ENCODE measurements at regions not wholly inside any gene's neighbourhood (a gene's known extent, or its start where the extent isn't known, plus 50 kb on each side); places are given as distances from the start of the nearest gene placed in this dataset.

DNA sequence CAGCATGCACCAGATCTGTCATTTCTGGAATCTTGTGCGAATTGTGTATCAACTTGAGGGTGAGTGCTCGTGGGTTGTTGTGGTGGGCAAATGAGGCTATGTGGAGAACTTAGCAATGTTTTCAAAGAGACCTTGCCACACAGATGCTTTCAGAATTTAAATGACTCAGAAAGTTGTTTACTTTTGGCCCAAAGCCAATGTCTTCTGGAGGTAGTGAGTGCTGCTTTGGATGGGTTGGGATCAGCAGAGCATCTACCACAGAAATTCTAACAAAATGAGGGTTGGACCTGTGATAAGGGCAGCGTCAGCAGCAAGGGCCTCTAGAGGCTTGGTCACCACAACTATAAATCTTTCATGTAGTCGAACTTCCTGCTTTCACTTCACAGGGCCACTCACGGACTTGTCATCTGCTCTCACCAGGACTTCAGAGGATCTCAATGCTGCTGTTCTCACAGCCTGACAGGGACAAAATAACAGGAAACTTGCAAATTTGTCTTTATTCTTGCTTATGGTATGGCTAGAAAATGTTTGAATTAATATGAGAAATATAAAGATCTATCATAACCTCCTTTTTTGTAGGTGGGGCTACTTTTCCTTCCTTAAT, 111.4 kb downstream of the DACT1 start:
- Histone ChIP-seq H3K4me3 (ENCODE audit: low read depth in 2 of 2, low read length in 1 of 2) (no peak overlapping the region), H2AFZ (ENCODE audit: low read depth) (peak overlapping the region; percentile 7; the same call in 1 of the 2 replicates), H3F3A (replicated peaks; ENCODE audit: insufficient read depth) (peaks cover 31% of the 10 kb centered on the region), H3K9me2 (no peaks in the 10 kb centered on the region), H3K79me2 (ENCODE audit: insufficient read depth) (no peaks in the 10 kb centered on the region), H3K9me3 (no peaks in the 10 kb centered on the region), H3K36me3 (replicated peaks in 1 of 2; ENCODE audit: control insufficient read depth in 1 of 2, insufficient read depth in 2 of 2, low read length in 1 of 2) (no peaks in the 10 kb centered on the region), H3K4me2 (peak overlapping the region; percentile 25), H3K27me3 (ENCODE audit: insufficient read depth) (no peaks in the 10 kb centered on the region), H3K4me1 (ENCODE audit: control insufficient read depth in 1 of 2, insufficient read depth in 2 of 2, low read depth in 1 of 2, low read length in 1 of 2) (peaks cover 0 to 6% of the 10 kb centered on the region in 2 experiments; a peak in 2 of 4 replicates), H3K27ac (ENCODE audit: low read depth in 2 of 2, low read length in 1 of 2) (peak overlapping the region in 1 of 2 experiments; percentile 78; a peak in 2 of 4 replicates), H4K20me1 (ENCODE audit: insufficient read depth) (no peaks in the 10 kb centered on the region), H3K9ac (peak overlapping the region; percentile 1; the same call in 1 of the 2 replicates)
- ChIA-PET POLR2A (no interaction called here), CTCF (no interaction called here)
- WGBS (ENCODE audit: low lambda C conversion rate): 30% methylated on average over 5 of the region's 5 CpGs
- DNase-seq: no peak
- no peak; the same call in 1 of the 2 replicates for TF ChIP-seq POLR2AphosphoS5 (IDR thresholded peaks at IDR 0.05; ENCODE audit: low read depth, low read length)
- TF ChIP-seq TCF12 (IDR thresholded peaks at IDR 0.05): peak; percentile 82
- TF ChIP-seq ELF1 (IDR thresholded peaks at IDR 0.05): no peak
- TF ChIP-seq, protein P1, sequence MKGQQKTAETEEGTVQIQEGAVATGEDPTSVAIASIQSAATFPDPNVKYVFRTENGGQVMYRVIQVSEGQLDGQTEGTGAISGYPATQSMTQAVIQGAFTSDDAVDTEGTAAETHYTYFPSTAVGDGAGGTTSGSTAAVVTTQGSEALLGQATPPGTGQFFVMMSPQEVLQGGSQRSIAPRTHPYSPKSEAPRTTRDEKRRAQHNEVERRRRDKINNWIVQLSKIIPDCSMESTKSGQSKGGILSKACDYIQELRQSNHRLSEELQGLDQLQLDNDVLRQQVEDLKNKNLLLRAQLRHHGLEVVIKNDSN (IDR thresholded peaks at IDR 0.05; ENCODE audit: borderline replicate concordance, low read depth): no peak
- no peak for TF ChIP-seq CHD2 (IDR thresholded peaks at IDR 0.05; ENCODE audit: low read length, partially characterized antibody)
- TF ChIP-seq, protein P2, sequence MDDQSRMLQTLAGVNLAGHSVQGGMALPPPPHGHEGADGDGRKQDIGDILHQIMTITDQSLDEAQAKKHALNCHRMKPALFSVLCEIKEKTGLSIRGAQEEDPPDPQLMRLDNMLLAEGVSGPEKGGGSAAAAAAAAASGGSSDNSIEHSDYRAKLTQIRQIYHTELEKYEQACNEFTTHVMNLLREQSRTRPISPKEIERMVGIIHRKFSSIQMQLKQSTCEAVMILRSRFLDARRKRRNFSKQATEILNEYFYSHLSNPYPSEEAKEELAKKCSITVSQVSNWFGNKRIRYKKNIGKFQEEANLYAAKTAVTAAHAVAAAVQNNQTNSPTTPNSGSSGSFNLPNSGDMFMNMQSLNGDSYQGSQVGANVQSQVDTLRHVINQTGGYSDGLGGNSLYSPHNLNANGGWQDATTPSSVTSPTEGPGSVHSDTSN (IDR thresholded peaks at IDR 0.05): peak; percentile 94
- no peak for TF ChIP-seq MXI1 (IDR thresholded peaks at IDR 0.05; ENCODE audit: low read depth, low read length)
- peak; percentile 26; the same call in 1 of the 2 replicates for TF ChIP-seq MEF2A (IDR thresholded peaks at IDR 0.05; ENCODE audit: borderline replicate concordance, low read depth)
- TF ChIP-seq, protein P3, sequence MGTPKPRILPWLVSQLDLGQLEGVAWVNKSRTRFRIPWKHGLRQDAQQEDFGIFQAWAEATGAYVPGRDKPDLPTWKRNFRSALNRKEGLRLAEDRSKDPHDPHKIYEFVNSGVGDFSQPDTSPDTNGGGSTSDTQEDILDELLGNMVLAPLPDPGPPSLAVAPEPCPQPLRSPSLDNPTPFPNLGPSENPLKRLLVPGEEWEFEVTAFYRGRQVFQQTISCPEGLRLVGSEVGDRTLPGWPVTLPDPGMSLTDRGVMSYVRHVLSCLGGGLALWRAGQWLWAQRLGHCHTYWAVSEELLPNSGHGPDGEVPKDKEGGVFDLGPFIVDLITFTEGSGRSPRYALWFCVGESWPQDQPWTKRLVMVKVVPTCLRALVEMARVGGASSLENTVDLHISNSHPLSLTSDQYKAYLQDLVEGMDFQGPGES (IDR thresholded peaks at IDR 0.05; ENCODE audit: low read depth, low read length): no peak
- no peak for TF ChIP-seq RCOR1 (IDR thresholded peaks at IDR 0.05; ENCODE audit: low read length)
- TF ChIP-seq SMC3 (IDR thresholded peaks at IDR 0.05; ENCODE audit: low read depth, low read length): no peak
- peak; percentile 55; the same call in 1 of the 2 replicates for TF ChIP-seq RXRA (IDR thresholded peaks at IDR 0.05; ENCODE audit: borderline replicate concordance, low read depth)
- TF ChIP-seq EZH2phosphoT487 (IDR thresholded peaks at IDR 0.05; ENCODE audit: borderline replicate concordance, low read depth): no peak
- no peak for TF ChIP-seq FOXJ3 (CRISPR knock-in tag; IDR thresholded peaks at IDR 0.05)
- TF ChIP-seq, protein P4, sequence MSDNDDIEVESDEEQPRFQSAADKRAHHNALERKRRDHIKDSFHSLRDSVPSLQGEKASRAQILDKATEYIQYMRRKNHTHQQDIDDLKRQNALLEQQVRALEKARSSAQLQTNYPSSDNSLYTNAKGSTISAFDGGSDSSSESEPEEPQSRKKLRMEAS (IDR thresholded peaks at IDR 0.05; ENCODE audit: low read depth): no peak
- peak; percentile 65 for TF ChIP-seq JUND (IDR thresholded peaks at IDR 0.05)
- TF ChIP-seq GABPA (IDR thresholded peaks at IDR 0.05; ENCODE audit: low read depth): no peak
- TF ChIP-seq NFIC (IDR thresholded peaks at IDR 0.05; ENCODE audit: borderline replicate concordance): peak; percentile 95
- peak; percentile 48; the same call in 1 of the 2 replicates for TF ChIP-seq FOSL2 (IDR thresholded peaks at IDR 0.05; ENCODE audit: borderline replicate concordance, low read depth)
- TF ChIP-seq EP300 (IDR thresholded peaks at IDR 0.05; ENCODE audit: borderline replicate concordance in 1 of 2, low read depth in 1 of 2, low read length in 1 of 2): peak in 1 of 2 experiments; percentile 67; a peak in 1 of 4 replicates
- TF ChIP-seq, protein P5, sequence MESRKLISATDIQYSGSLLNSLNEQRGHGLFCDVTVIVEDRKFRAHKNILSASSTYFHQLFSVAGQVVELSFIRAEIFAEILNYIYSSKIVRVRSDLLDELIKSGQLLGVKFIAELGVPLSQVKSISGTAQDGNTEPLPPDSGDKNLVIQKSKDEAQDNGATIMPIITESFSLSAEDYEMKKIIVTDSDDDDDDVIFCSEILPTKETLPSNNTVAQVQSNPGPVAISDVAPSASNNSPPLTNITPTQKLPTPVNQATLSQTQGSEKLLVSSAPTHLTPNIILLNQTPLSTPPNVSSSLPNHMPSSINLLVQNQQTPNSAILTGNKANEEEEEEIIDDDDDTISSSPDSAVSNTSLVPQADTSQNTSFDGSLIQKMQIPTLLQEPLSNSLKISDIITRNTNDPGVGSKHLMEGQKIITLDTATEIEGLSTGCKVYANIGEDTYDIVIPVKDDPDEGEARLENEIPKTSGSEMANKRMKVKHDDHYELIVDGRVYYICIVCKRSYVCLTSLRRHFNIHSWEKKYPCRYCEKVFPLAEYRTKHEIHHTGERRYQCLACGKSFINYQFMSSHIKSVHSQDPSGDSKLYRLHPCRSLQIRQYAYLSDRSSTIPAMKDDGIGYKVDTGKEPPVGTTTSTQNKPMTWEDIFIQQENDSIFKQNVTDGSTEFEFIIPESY (IDR thresholded peaks at IDR 0.05; ENCODE audit: borderline replicate concordance, low read depth): no peak
- 0 out of 2 replicates have a peak, but pooled peaks have one; percentile 45 for TF ChIP-seq TEAD4 (IDR thresholded peaks at IDR 0.05; ENCODE audit: borderline replicate concordance, insufficient read depth)
- TF ChIP-seq GATA2 (CRISPR knock-in tag; IDR thresholded peaks at IDR 0.05): no peak
- TF ChIP-seq RFX5 (IDR thresholded peaks at IDR 0.05; ENCODE audit: low read length): no peak
- TF ChIP-seq YY1 (IDR thresholded peaks at IDR 0.05; ENCODE audit: low read depth): no peak
- TF ChIP-seq, protein P6, sequence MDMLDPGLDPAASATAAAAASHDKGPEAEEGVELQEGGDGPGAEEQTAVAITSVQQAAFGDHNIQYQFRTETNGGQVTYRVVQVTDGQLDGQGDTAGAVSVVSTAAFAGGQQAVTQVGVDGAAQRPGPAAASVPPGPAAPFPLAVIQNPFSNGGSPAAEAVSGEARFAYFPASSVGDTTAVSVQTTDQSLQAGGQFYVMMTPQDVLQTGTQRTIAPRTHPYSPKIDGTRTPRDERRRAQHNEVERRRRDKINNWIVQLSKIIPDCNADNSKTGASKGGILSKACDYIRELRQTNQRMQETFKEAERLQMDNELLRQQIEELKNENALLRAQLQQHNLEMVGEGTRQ (IDR thresholded peaks at IDR 0.05; ENCODE audit: borderline replicate concordance, low read depth, low read length): no peak
- no peak for TF ChIP-seq SIN3A (IDR thresholded peaks at IDR 0.05; ENCODE audit: borderline replicate concordance, low read depth, low read length)
- TF ChIP-seq RAD21 (IDR thresholded peaks at IDR 0.05; ENCODE audit: low read length): no peak
- TF ChIP-seq NRF1 (IDR thresholded peaks at IDR 0.05; ENCODE audit: low read depth, low read length): no peak
- peak; percentile 55; the same call in 1 of the 2 replicates for TF ChIP-seq FOXM1 (IDR thresholded peaks at IDR 0.05; ENCODE audit: low read depth)
